ENCODE measurements at regions not wholly inside any gene's neighbourhood (a gene's known extent, or its start where the extent isn't known, plus 50 kb on each side); places are given as distances from the start of the nearest gene placed in this dataset.

DNA sequence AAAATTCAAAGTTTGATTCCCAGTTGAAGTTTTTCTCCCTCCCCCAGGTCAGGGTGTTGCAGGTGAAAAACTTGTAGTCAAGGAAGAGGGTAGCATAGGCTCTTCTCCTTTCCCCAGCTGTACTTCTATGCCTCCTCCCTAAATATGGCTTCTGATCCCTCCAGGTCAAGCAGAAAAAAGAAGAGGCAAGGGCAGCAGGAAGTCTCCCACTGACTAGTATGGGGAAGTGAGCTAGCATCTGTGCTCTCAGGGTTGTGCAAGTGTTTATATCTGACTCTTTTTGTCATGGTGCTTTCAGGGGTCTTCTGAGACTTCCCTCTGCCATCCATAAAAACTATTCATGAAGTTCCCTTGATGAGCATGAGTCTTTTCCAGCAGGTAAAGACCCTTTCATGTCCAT is 76.0 kb downstream of the ATPSCKMT start:
- Histone ChIP-seq H3K79me2 (ENCODE audit: low read depth) (no peaks in the 10 kb centered on the region), H3K4me2 (no peak overlapping the region)
- no peak for DNase-seq (ENCODE audit: low spot score)

DNA sequence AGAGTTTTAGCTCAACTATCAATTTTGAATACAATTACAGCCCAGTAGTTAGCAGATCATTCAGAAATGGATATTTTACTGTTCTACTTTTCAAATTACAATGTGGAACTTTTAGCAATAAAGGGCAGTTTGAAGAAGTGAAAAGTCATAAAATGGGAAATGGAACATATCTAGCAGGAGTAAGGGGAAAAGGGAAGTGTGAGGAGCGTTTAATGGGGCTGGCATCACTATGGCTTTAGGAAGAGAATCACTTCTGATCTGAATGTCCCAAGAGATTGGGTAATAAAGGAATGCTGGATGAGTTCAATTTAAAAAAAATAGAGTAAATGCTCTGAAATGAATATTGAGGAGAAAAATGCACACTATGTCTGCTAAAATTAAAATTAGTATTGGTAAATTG is 77.4 kb downstream of the ATPSCKMT start:
- no peak overlapping the region for H3K4me3 ChIP-seq
- no peaks in the 10 kb centered on the region for H3K4me1 ChIP-seq
- Mint-ChIP-seq H3K4me1 (no peaks in the 10 kb centered on the region), H3K36me3 (peaks cover 5% of the 10 kb centered on the region), H3K9me3 (no peaks in the 10 kb centered on the region), H3K27me3 (ENCODE audit: insufficient read depth, low read depth) (peaks cover 2% of the 10 kb centered on the region), H3K27ac (no peak overlapping the region), H3K4me3 (no peak overlapping the region)
- no peaks in the 10 kb centered on the region for H3K79me2 ChIP-seq (ENCODE audit: low read depth)
- no peak overlapping the region for H3K27ac ChIP-seq
- H4K20me1 ChIP-seq (ENCODE audit: low read depth), result no peaks in the 10 kb centered on the region
- no peak overlapping the region for H3K4me2 ChIP-seq
- no peak overlapping the region for H3K9ac ChIP-seq
- no peak for DNase-seq (ENCODE audit: low spot score)
- no peaks in the 10 kb centered on the region for H3F3A ChIP-seq (ENCODE audit: low read depth)
- no peaks in the 10 kb centered on the region for H3K36me3 ChIP-seq
- H2AFZ ChIP-seq (replicated peaks), result no peak overlapping the region
- H3K9me3 ChIP-seq (ENCODE audit: low read depth), result no peaks in the 10 kb centered on the region
- H3K27me3 ChIP-seq, result no peaks in the 10 kb centered on the region
- TF ChIP-seq EZH2 (IDR thresholded peaks at IDR 0.05), result no peak
- TF ChIP-seq EZH2phosphoT487 (IDR thresholded peaks at IDR 0.05), result no peak
- TF ChIP-seq, protein P1, sequence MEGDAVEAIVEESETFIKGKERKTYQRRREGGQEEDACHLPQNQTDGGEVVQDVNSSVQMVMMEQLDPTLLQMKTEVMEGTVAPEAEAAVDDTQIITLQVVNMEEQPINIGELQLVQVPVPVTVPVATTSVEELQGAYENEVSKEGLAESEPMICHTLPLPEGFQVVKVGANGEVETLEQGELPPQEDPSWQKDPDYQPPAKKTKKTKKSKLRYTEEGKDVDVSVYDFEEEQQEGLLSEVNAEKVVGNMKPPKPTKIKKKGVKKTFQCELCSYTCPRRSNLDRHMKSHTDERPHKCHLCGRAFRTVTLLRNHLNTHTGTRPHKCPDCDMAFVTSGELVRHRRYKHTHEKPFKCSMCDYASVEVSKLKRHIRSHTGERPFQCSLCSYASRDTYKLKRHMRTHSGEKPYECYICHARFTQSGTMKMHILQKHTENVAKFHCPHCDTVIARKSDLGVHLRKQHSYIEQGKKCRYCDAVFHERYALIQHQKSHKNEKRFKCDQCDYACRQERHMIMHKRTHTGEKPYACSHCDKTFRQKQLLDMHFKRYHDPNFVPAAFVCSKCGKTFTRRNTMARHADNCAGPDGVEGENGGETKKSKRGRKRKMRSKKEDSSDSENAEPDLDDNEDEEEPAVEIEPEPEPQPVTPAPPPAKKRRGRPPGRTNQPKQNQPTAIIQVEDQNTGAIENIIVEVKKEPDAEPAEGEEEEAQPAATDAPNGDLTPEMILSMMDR (IDR thresholded peaks at IDR 0.05), result no peak

More for the DNA sequence above, 76.0 kb downstream of the ATPSCKMT start:
- Histone ChIP-seq H3K9ac (no peak overlapping the region), H3K27me3 (no peaks in the 10 kb centered on the region), H3K9me3 (ENCODE audit: low read depth) (no peaks in the 10 kb centered on the region), H3K4me1 (no peaks in the 10 kb centered on the region), H4K20me1 (ENCODE audit: low read depth) (no peaks in the 10 kb centered on the region), H3K4me3 (no peak overlapping the region), H3K27ac (no peak overlapping the region), H3K36me3 (no peaks in the 10 kb centered on the region), H3F3A (ENCODE audit: low read depth) (no peaks in the 10 kb centered on the region), H2AFZ (replicated peaks) (no peak overlapping the region)
- H3K36me3 Mint-ChIP-seq, result peaks cover 5% of the 10 kb centered on the region
- H3K4me3 Mint-ChIP-seq, result no peak overlapping the region
- H3K27ac Mint-ChIP-seq, result no peak overlapping the region
- no peak for TF ChIP-seq EZH2phosphoT487 (IDR thresholded peaks at IDR 0.05)
- no peak for TF ChIP-seq EZH2 (IDR thresholded peaks at IDR 0.05)
- TF ChIP-seq, protein P1 (IDR thresholded peaks at IDR 0.05), result no peak
- peaks cover 2% of the 10 kb centered on the region for H3K27me3 Mint-ChIP-seq (ENCODE audit: insufficient read depth, low read depth)
- no peaks in the 10 kb centered on the region for H3K4me1 Mint-ChIP-seq
- peaks cover under 1% of the 10 kb centered on the region for H3K9me3 Mint-ChIP-seq

DNA sequence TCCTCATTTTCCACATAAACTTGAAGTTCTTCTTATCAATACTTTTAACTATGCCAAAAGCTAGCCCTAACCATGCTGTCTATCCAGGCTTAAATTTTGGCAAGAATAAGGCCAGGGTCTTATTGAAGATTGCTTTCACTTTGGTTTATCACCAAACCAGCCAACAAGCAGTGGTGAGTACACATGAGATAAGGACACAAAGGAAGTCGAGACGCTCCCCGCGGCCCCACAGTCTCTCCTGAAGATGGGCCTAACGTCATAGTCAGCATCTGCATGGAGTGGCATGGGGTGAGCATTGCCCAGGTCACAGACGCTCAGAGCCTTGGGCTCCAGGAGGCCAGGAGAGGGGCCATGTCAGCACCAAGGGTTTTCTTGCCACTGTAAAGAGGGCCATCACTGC is 80.3 kb downstream of the ATPSCKMT start:
- Histone ChIP-seq H3K27me3 (no peaks in the 10 kb centered on the region), H3K9me3 (ENCODE audit: low read depth) (no peaks in the 10 kb centered on the region), H3K36me3 (no peaks in the 10 kb centered on the region), H3K4me2 (no peak overlapping the region), H3K79me2 (ENCODE audit: low read depth) (no peaks in the 10 kb centered on the region), H3F3A (ENCODE audit: low read depth) (no peaks in the 10 kb centered on the region), H2AFZ (replicated peaks) (no peak overlapping the region), H3K27ac (no peak overlapping the region), H3K4me3 (no peak overlapping the region), H4K20me1 (ENCODE audit: low read depth) (no peaks in the 10 kb centered on the region), H3K9ac (no peak overlapping the region), H3K4me1 (no peaks in the 10 kb centered on the region)
- TF ChIP-seq EZH2phosphoT487 (IDR thresholded peaks at IDR 0.05) (no peak), EZH2 (IDR thresholded peaks at IDR 0.05) (no peak)
- TF ChIP-seq, protein P1 (IDR thresholded peaks at IDR 0.05), result no peak
- no peak overlapping the region for H3K27ac Mint-ChIP-seq
- H3K36me3 Mint-ChIP-seq, result peaks cover 9% of the 10 kb centered on the region
- no peaks in the 10 kb centered on the region for H3K4me1 Mint-ChIP-seq
- H3K4me3 Mint-ChIP-seq, result no peak overlapping the region
- H3K27me3 Mint-ChIP-seq (ENCODE audit: insufficient read depth, low read depth), result peaks cover 4% of the 10 kb centered on the region
- DNase-seq (ENCODE audit: low spot score), result no peak
- peaks cover 9% of the 10 kb centered on the region for H3K9me3 Mint-ChIP-seq

Data from neural progenitor cell (in vitro differentiated cells).